ENCODE measurements at regions not wholly inside any gene's neighbourhood (a gene's known extent, or its start where the extent isn't known, plus 50 kb on each side); places are given as distances from the start of the nearest gene placed in this dataset.

- Mint-ChIP-seq H3K9me3 (ENCODE audit: low read depth) (no peaks in the 10 kb centered on the region), H3K4me1 (ENCODE audit: low read depth) (peaks cover 2% of the 10 kb centered on the region), H3K4me3 (ENCODE audit: low read depth) (no peak overlapping the region), H3K27ac (no peak overlapping the region), H3K27me3 (peaks cover 3% of the 10 kb centered on the region), H3K36me3 (ENCODE audit: insufficient read depth) (no peaks in the 10 kb centered on the region)
- TF ChIP-seq CTCF (IDR thresholded peaks at IDR 0.05; ENCODE audit: unreplicated experiment), result no peak
- DNase-seq (ENCODE audit: low spot score, unreplicated experiment), result no peak
Observed at GRCh38 chr13:107117327-107118012, 549.5 kb upstream of the ARGLU1 start.

- Mint-ChIP-seq H3K36me3 (ENCODE audit: insufficient read depth) (peaks cover 1% of the 10 kb centered on the region), H3K4me1 (ENCODE audit: low read depth) (no peaks in the 10 kb centered on the region), H3K4me3 (ENCODE audit: low read depth) (no peak overlapping the region), H3K9me3 (ENCODE audit: low read depth) (peaks cover 20% of the 10 kb centered on the region), H3K27ac (no peak overlapping the region), H3K27me3 (peaks cover 3% of the 10 kb centered on the region)
- no peak for TF ChIP-seq CTCF (IDR thresholded peaks at IDR 0.05; ENCODE audit: unreplicated experiment)
- DNase-seq (ENCODE audit: low spot score, unreplicated experiment), result no peak
Observed at GRCh38 chr13:107113387-107113786, 545.5 kb upstream of the ARGLU1 start.

- Mint-ChIP-seq H3K9me3 (ENCODE audit: low read depth) (peaks cover 22% of the 10 kb centered on the region), H3K27ac (no peak overlapping the region), H3K4me1 (ENCODE audit: low read depth) (no peaks in the 10 kb centered on the region), H3K4me3 (ENCODE audit: low read depth) (no peak overlapping the region), H3K27me3 (no peaks in the 10 kb centered on the region), H3K36me3 (ENCODE audit: insufficient read depth) (peaks cover 1% of the 10 kb centered on the region)
- DNase-seq (ENCODE audit: low spot score, unreplicated experiment), result no peak
- no peak for TF ChIP-seq CTCF (IDR thresholded peaks at IDR 0.05; ENCODE audit: unreplicated experiment)
Observed at GRCh38 chr13:107111248-107111647, 543.3 kb upstream of the ARGLU1 start.

- Mint-ChIP-seq H3K36me3 (ENCODE audit: insufficient read depth) (peaks cover 1% of the 10 kb centered on the region), H3K9me3 (ENCODE audit: low read depth) (peaks cover 13% of the 10 kb centered on the region), H3K4me3 (ENCODE audit: low read depth) (no peak overlapping the region), H3K27me3 (no peaks in the 10 kb centered on the region), H3K4me1 (ENCODE audit: low read depth) (peaks cover 8% of the 10 kb centered on the region), H3K27ac (no peak overlapping the region)
- TF ChIP-seq CTCF (IDR thresholded peaks at IDR 0.05; ENCODE audit: unreplicated experiment), result no peak
- no peak for DNase-seq (ENCODE audit: low spot score, unreplicated experiment)
Observed at GRCh38 chr13:107104631-107105030, 536.7 kb upstream of the ARGLU1 start.

GRCh38 chr13:107102676-107103075 is 534.7 kb upstream of the ARGLU1 start:
- no peak for DNase-seq (ENCODE audit: low spot score, unreplicated experiment)
- Mint-ChIP-seq H3K4me1 (ENCODE audit: low read depth) (peaks cover 11% of the 10 kb centered on the region), H3K9me3 (ENCODE audit: low read depth) (peaks cover 3% of the 10 kb centered on the region), H3K36me3 (ENCODE audit: insufficient read depth) (no peaks in the 10 kb centered on the region), H3K4me3 (ENCODE audit: low read depth) (no peak overlapping the region), H3K27ac (no peak overlapping the region), H3K27me3 (no peaks in the 10 kb centered on the region)
- no peak for TF ChIP-seq CTCF (IDR thresholded peaks at IDR 0.05; ENCODE audit: unreplicated experiment)

Data from progenitor cell of endocrine pancreas (in vitro differentiated cells).